H1 (cell line): ENCODE measurements at regions not wholly inside any gene's neighbourhood (a gene's known extent, or its start where the extent isn't known, plus 50 kb on each side); places are given as distances from the start of the nearest gene placed in this dataset.

ENCODE experiments used
- CTCF ChIA-PET: fragments of 300-600 bp; sonication (Branson Sonifier 250); formaldehyde crosslinking; loops from one replicate; lab custom pipeline; 2021; ENCODE audit not compliant: partially characterized antibody; lab: Charles Lee
- POLR2A ChIA-PET: fragments of 300-600 bp; sonication (Branson Sonifier 250); formaldehyde crosslinking; loops from one replicate; lab custom pipeline; 2021; ENCODE audit warnings: inconsistent platforms; ENCODE audit not compliant: partially characterized antibody; lab: Charles Lee
- DNase-seq, 2 experiments: peaks; one replicate each; pipeline versions ENCODE4 v3.0.0 to v3.0.0-alpha.2; 2010 to 2022; ENCODE audit warnings: low spot score in 2 of 2, low read depth in 1 of 2, mixed read lengths in 1 of 2
- FAIRE-seq: peaks from 2 replicates; lab custom pipeline; 2011; peaks lifted over from hg19 to GRCh38; lab: Jason Lieb, UNC
- H2AFZ ChIP-seq: 2 replicates; pipeline ENCODE4 v1.8.1; 2012; ENCODE audit warnings: low read length, inconsistent platforms
- H2AK5ac ChIP-seq: 2 replicates; pipeline ENCODE4 v1.6.1; 2013; ENCODE audit warnings: low read depth, low read length
- H2BK120ac ChIP-seq: replicated peaks from 2 replicates; pipeline ENCODE3; 2013; ENCODE audit warnings: low read depth, low read length, inconsistent platforms
- H2BK12ac ChIP-seq: 2 replicates; pipeline ENCODE4 v1.6.1; 2013; ENCODE audit warnings: low read depth, low read length
- H2BK15ac ChIP-seq: 2 replicates; pipeline ENCODE4 v1.6.1; 2013; ENCODE audit warnings: low read length
- H2BK20ac ChIP-seq: 2 replicates; pipeline ENCODE4 v1.6.1; 2013; ENCODE audit warnings: low read length
- H2BK5ac ChIP-seq: 2 replicates; pipeline ENCODE4 v1.6.1; 2013; ENCODE audit warnings: low read depth, low read length
- H3K14ac ChIP-seq: 2 replicates; pipeline ENCODE4 v1.6.1; 2013; ENCODE audit warnings: inconsistent platforms; ENCODE audit not compliant: insufficient read length
- H3K18ac ChIP-seq: 2 replicates; pipeline ENCODE4 v1.6.1; 2013; ENCODE audit warnings: low read length; ENCODE audit errors: extremely low read depth
- H3K23ac ChIP-seq: 2 replicates; pipeline ENCODE4 v1.6.1; 2013; ENCODE audit warnings: inconsistent platforms; ENCODE audit not compliant: insufficient read length
- H3K23me2 ChIP-seq: 2 replicates; pipeline ENCODE4 v1.6.1; 2013; ENCODE audit warnings: low read depth, low read length
- H3K27ac ChIP-seq: 2 replicates; pipeline ENCODE4 v1.6.1; 2011; ENCODE audit warnings: low read depth, low read length, inconsistent platforms
- H3K27me3 ChIP-seq, 4 experiments: replicated peaks in 1 of 4; 1 replicate in 1 of 4; 2 replicates in 3 of 4; pipeline versions ENCODE4 v1.6.1 to v1.8.1; 2011 to 2013; ENCODE audit warnings: low read length in 3 of 4, mild to moderate bottlenecking in 3 of 4, inconsistent platforms in 2 of 4, mixed read lengths in 2 of 4, moderate library complexity in 1 of 4; ENCODE audit not compliant: control insufficient read depth in 3 of 4, insufficient read depth in 3 of 4; ENCODE audit errors: extremely low read depth in 1 of 4
- H3K36me3 ChIP-seq, 4 experiments: 2 replicates each; pipeline versions ENCODE4 v1.6.1 to v1.8.1; 2011 to 2013; ENCODE audit warnings: mild to moderate bottlenecking in 4 of 4, low read length in 3 of 4, moderate library complexity in 2 of 4, control low read depth in 1 of 4, inconsistent platforms in 1 of 4; ENCODE audit not compliant: insufficient read depth in 4 of 4, control insufficient read depth in 2 of 4
- H3K4ac ChIP-seq: replicated peaks from 2 replicates; pipeline ENCODE3; 2013; ENCODE audit warnings: low read length, low read depth, mixed read lengths, inconsistent platforms; ENCODE audit not compliant: insufficient read length
- H3K4me1 ChIP-seq, 4 experiments: replicated peaks in 1 of 4; 1 replicate in 1 of 4; 2 replicates in 3 of 4; pipeline versions ENCODE4 v1.6.1 to v1.8.1; 2011 to 2013; ENCODE audit warnings: low read length in 3 of 4, inconsistent platforms in 2 of 4, mixed read lengths in 1 of 4; ENCODE audit not compliant: insufficient read depth in 4 of 4, control insufficient read depth in 3 of 4
- H3K4me2 ChIP-seq, 2 experiments: 2 replicates each; pipeline versions ENCODE4 v1.6.1 to v1.8.1; 2011 to 2013; ENCODE audit warnings: low read depth in 2 of 2, low read length in 2 of 2, control low read depth in 1 of 2, inconsistent platforms in 1 of 2, mild to moderate bottlenecking in 1 of 2; ENCODE audit not compliant: insufficient read depth in 1 of 2
- H3K4me3 ChIP-seq, 4 experiments: fragments of 200-600, 300-600 bp in 1 of 4; sonication (generic), shearing (Covaris generic), sonication (Bioruptor Twin) in 1 of 4; 2 replicates each; pipeline versions ENCODE4 v1.5.1 to v1.8.1; 2011 to 2016; ENCODE audit warnings: low read length in 4 of 4, low read depth in 3 of 4, control low read depth in 2 of 4, inconsistent platforms in 2 of 4, mild to moderate bottlenecking in 2 of 4, mixed read lengths in 1 of 4, moderate library complexity in 1 of 4; ENCODE audit not compliant: insufficient read depth in 2 of 4; ENCODE audit errors: extremely low read depth in 1 of 4
- H3K56ac ChIP-seq: replicated peaks from 2 replicates; pipeline ENCODE3; 2013; ENCODE audit warnings: low read depth, mild to moderate bottlenecking, mixed read lengths, low read length, inconsistent platforms; ENCODE audit not compliant: insufficient read length
- H3K79me1 ChIP-seq: 2 replicates; pipeline ENCODE4 v1.6.1; 2013; ENCODE audit warnings: low read depth, low read length, control low read depth
- H3K79me2 ChIP-seq, 2 experiments: 2 replicates each; pipeline versions ENCODE4 v1.6.1 to v1.8.1; 2012 to 2013; ENCODE audit warnings: low read length in 2 of 2, mild to moderate bottlenecking in 2 of 2, inconsistent platforms in 1 of 2; ENCODE audit not compliant: insufficient read depth in 2 of 2, control insufficient read depth in 1 of 2
- H3K9ac ChIP-seq, 4 experiments: replicated peaks in 1 of 4; 1 replicate in 1 of 4; 2 replicates in 3 of 4; pipeline versions ENCODE4 v1.6.1 to v1.8.1; 2011 to 2013; ENCODE audit warnings: low read depth in 3 of 4, low read length in 3 of 4, control low read depth in 2 of 4, mild to moderate bottlenecking in 2 of 4, moderate library complexity in 2 of 4, inconsistent platforms in 1 of 4; ENCODE audit errors: extremely low read depth in 1 of 4
- H3K9me3 ChIP-seq, 2 experiments: 2 replicates each; pipeline versions ENCODE4 v1.6.1 to v1.8.1; 2012 to 2013; ENCODE audit warnings: mild to moderate bottlenecking in 2 of 2, moderate library complexity in 2 of 2, control low read depth in 1 of 2, inconsistent platforms in 1 of 2, low read depth in 1 of 2, low read length in 1 of 2, mixed read lengths in 1 of 2; ENCODE audit not compliant: insufficient read depth in 2 of 2
- H4K20me1 ChIP-seq, 2 experiments: replicated peaks in 1 of 2; 2 replicates each; pipeline versions ENCODE3 to v1.8.1; 2011 to 2013; ENCODE audit warnings: inconsistent platforms in 2 of 2, low read length in 2 of 2, mild to moderate bottlenecking in 1 of 2; ENCODE audit not compliant: insufficient read depth in 2 of 2, control insufficient read depth in 1 of 2
- H4K5ac ChIP-seq: 2 replicates; pipeline ENCODE4 v1.6.1; 2013; ENCODE audit warnings: low read length, low read depth, mixed read lengths, inconsistent platforms; ENCODE audit not compliant: insufficient read length
- H4K8ac ChIP-seq: 2 replicates; pipeline ENCODE4 v1.8.0; 2013; ENCODE audit warnings: mild to moderate bottlenecking, moderate library complexity, low read length, inconsistent platforms; ENCODE audit not compliant: insufficient read depth; ENCODE audit errors: extremely low read depth
- H4K91ac ChIP-seq: replicated peaks from 2 replicates; pipeline ENCODE3; 2013; ENCODE audit warnings: low read length, mixed read lengths, inconsistent platforms; ENCODE audit not compliant: insufficient read length
- ASH2L ChIP-seq: fragments of 200-600, 300-600 bp; sonication (generic); IDR thresholded peaks from one replicate; pipeline ENCODE4 v1.7.1; 2017; ENCODE audit warnings: low read length
- BACH1 ChIP-seq: IDR thresholded peaks from 2 replicates; pipeline ENCODE4 v1.6.1; 2012; ENCODE audit warnings: low read length, improper control_type of control experiment
- BCL11A ChIP-seq, 2 experiments: IDR thresholded peaks; one replicate each; pipeline ENCODE4 v1.6.1; 2011; ENCODE audit warnings: low read depth in 2 of 2, low read length in 2 of 2, mild to moderate bottlenecking in 2 of 2
- CBX5 ChIP-seq: fragments of 300-800, 300-1000 bp; sonication (generic); IDR thresholded peaks from 2 replicates; pipeline ENCODE4 v1.7.1; 2016; ENCODE audit warnings: antibody characterized with exemption, low read length, low read depth
- CEBPB ChIP-seq: IDR thresholded peaks from 2 replicates; pipeline ENCODE4 v1.6.1; 2012; ENCODE audit warnings: low read depth, low read length
- CHD1 ChIP-seq: IDR thresholded peaks from 2 replicates; pipeline ENCODE4 v1.6.1; 2012; ENCODE audit warnings: low read depth, low read length, improper control_type of control experiment
- GABPA ChIP-seq: IDR thresholded peaks from 2 replicates; pipeline ENCODE4 v1.6.1; 2011; ENCODE audit warnings: mild to moderate bottlenecking, low read length, moderate library complexity, borderline replicate concordance; ENCODE audit not compliant: insufficient read depth
- HDAC2 ChIP-seq, 2 experiments: fragments of 300-600 bp in 1 of 2; sonication (generic) in 1 of 2; IDR thresholded peaks; 2 replicates each; pipeline ENCODE4 v1.6.1; 2011 to 2012; ENCODE audit warnings: low read depth in 2 of 2, low read length in 2 of 2, mild to moderate bottlenecking in 2 of 2, moderate library complexity in 2 of 2, borderline replicate concordance in 1 of 2, inconsistent platforms in 1 of 2
- KDM5A ChIP-seq: fragments of 200-600 bp; IDR thresholded peaks from 2 replicates; pipeline ENCODE4 v1.7.1; 2012; ENCODE audit warnings: mild to moderate bottlenecking, low read length, inconsistent platforms, mixed read lengths
- NRF1 ChIP-seq: IDR thresholded peaks from 2 replicates; pipeline ENCODE4 v1.6.1; 2011; ENCODE audit warnings: mild to moderate bottlenecking, low read depth, low read length, improper control_type of control experiment
- POLR2A ChIP-seq, 2 experiments: IDR thresholded peaks; 1 replicate in 1 of 2; 2 replicates in 1 of 2; pipeline ENCODE4 v1.6.1; 2011; ENCODE audit warnings: low read depth in 2 of 2, low read length in 2 of 2, mild to moderate bottlenecking in 2 of 2; ENCODE audit errors: control extremely low read depth in 1 of 2
- RXRA ChIP-seq: IDR thresholded peaks from 2 replicates; pipeline ENCODE4 v1.6.1; 2011; ENCODE audit warnings: low read depth, mild to moderate bottlenecking, low read length, moderate library complexity; ENCODE audit not compliant: insufficient read depth
- SP4 ChIP-seq: IDR thresholded peaks from 2 replicates; pipeline ENCODE4 v1.6.1; 2012; ENCODE audit warnings: low read length, inconsistent platforms
- SUZ12 ChIP-seq: fragments of 200-600 bp; sonication (generic); IDR thresholded peaks from 2 replicates; pipeline ENCODE4 v1.6.1; 2012; ENCODE audit warnings: mild to moderate bottlenecking, inconsistent platforms, low read length, moderate library complexity, mixed read lengths
- TAF7 ChIP-seq: optimal IDR thresholded peaks from 2 replicates; pipeline ENCODE3; 2011; ENCODE audit warnings: low read depth, mild to moderate bottlenecking, inconsistent platforms, low read length, moderate library complexity, borderline replicate concordance
- TF ChIP-seq, protein P1 (sequence below): IDR thresholded peaks from 2 replicates; pipeline ENCODE4 v1.6.1; 2012; ENCODE audit warnings: low read length, inconsistent platforms

GRCh38 chr3:73939985-73940384 is 315.2 kb upstream of the PDZRN3 start:
- H2BK120ac ChIP-seq = no peak overlapping the region
- H3K9ac ChIP-seq = no peak overlapping the region
- H2BK15ac ChIP-seq = no peak overlapping the region
- DNase-seq = no peak
- no peaks in the 10 kb centered on the region for H3K79me1 ChIP-seq
- H3K23ac ChIP-seq = no peak overlapping the region
- H3K4ac ChIP-seq = no peak overlapping the region
- no peak overlapping the region for H3K4me3 ChIP-seq
- H2BK5ac ChIP-seq = no peak overlapping the region
- no peaks in the 10 kb centered on the region for H3K9me3 ChIP-seq
- H4K8ac ChIP-seq = no peak overlapping the region
- H3K23me2 ChIP-seq = no peaks in the 10 kb centered on the region
- no peak overlapping the region for H2AFZ ChIP-seq
- H4K20me1 ChIP-seq = no peaks in the 10 kb centered on the region
- H2BK20ac ChIP-seq = no peak overlapping the region
- H3K27me3 ChIP-seq = no peaks in the 10 kb centered on the region
- H3K14ac ChIP-seq = no peak overlapping the region
- FAIRE-seq = no peak
- H3K18ac ChIP-seq = no peak overlapping the region
- no peak overlapping the region for H2BK12ac ChIP-seq
- ChIA-PET CTCF (no interaction called here), POLR2A (no interaction called here)
- H3K36me3 ChIP-seq = no peaks in the 10 kb centered on the region
- H3K56ac ChIP-seq = no peak overlapping the region
- no peak overlapping the region for H2AK5ac ChIP-seq
- H3K4me1 ChIP-seq = no peaks in the 10 kb centered on the region
- no peak overlapping the region for H4K5ac ChIP-seq
- H3K27ac ChIP-seq = no peak overlapping the region
- H3K79me2 ChIP-seq = no peaks in the 10 kb centered on the region
- no peak overlapping the region for H4K91ac ChIP-seq
- H3K4me2 ChIP-seq = no peak overlapping the region
- TF ChIP-seq GABPA (no peak), POLR2A (IDR thresholded peaks at IDR 0.05; ENCODE audit: control extremely low read depth in 1 of 2, low read depth in 2 of 2, low read length in 2 of 2) (no peak), BCL11A (IDR thresholded peaks at IDR 0.05; ENCODE audit: low read depth in 2 of 2, low read length in 2 of 2) (no peak), KDM5A (no peak), BACH1 (no peak), CEBPB (no peak), CHD1 (no peak), ASH2L (no peak), HDAC2 (IDR thresholded peaks at IDR 0.05; ENCODE audit: borderline replicate concordance in 1 of 2, low read depth in 2 of 2, low read length in 2 of 2) (no peak), SUZ12 (no peak), NRF1 (no peak), SP4 (no peak), RXRA (no peak), TAF7 (no peak), CBX5 (no peak)
- TF ChIP-seq, protein P1, sequence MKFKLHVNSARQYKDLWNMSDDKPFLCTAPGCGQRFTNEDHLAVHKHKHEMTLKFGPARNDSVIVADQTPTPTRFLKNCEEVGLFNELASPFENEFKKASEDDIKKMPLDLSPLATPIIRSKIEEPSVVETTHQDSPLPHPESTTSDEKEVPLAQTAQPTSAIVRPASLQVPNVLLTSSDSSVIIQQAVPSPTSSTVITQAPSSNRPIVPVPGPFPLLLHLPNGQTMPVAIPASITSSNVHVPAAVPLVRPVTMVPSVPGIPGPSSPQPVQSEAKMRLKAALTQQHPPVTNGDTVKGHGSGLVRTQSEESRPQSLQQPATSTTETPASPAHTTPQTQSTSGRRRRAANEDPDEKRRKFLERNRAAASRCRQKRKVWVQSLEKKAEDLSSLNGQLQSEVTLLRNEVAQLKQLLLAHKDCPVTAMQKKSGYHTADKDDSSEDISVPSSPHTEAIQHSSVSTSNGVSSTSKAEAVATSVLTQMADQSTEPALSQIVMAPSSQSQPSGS = no peak
